Stimulated activated naive CD8-positive, alpha-beta T cell treated with anti-CD3 and anti-CD28 coated beads, Interleukin-15, amount 100 ng/mL, for 72 hours (primary cell): ENCODE measurements at regions not wholly inside any gene's neighbourhood (a gene's known extent, or its start where the extent isn't known, plus 50 kb on each side); places are given as distances from the start of the nearest gene placed in this dataset.
A peak's percentile ranks its signal among the peaks of the same experiment; 100 is the strongest.
"Not testable (repeated sequence)": the region's sequence is repeated elsewhere in the genome, so short reads cannot be mapped to it uniquely, and the experiment has no call there.

Experiments
- ATAC-seq: fragments of 150-1000 bp; cut with Tn5 transposase; 2 replicates; pipeline ENCODE4 v1.10.0; 2021; ENCODE audit warnings: mild to moderate bottlenecking, moderate library complexity
- DNase-seq, 2 donors: peaks; one replicate each; pipeline ENCODE4 v3.0.0; 2021 to 2022
- H3K27ac Mint-ChIP-seq, 2 donors: one replicate each; pipeline ENCODE4 v1.8.0; 2022; ENCODE audit warnings: mild to moderate bottlenecking in 2 of 2, mixed read lengths in 2 of 2, moderate library complexity in 2 of 2
- H3K27me3 Mint-ChIP-seq: one replicate; pipeline ENCODE4 v1.8.0; 2022; ENCODE audit warnings: mixed read lengths
- H3K4me1 Mint-ChIP-seq: one replicate; pipeline ENCODE4 v1.8.0; 2022; ENCODE audit warnings: mild to moderate bottlenecking, mixed read lengths
- H3K4me3 Mint-ChIP-seq, 2 donors: one replicate each; pipeline ENCODE4 v1.8.0; 2022; ENCODE audit warnings: mild to moderate bottlenecking in 2 of 2, mixed read lengths in 2 of 2, moderate library complexity in 1 of 2
- H3K9me3 Mint-ChIP-seq, 2 donors: one replicate each; pipeline ENCODE4 v1.8.0; 2022; ENCODE audit warnings: mixed read lengths in 2 of 2

- DNase-seq (no peak), ATAC-seq (no peak)
- no peaks in the 10 kb centered on the region for H3K9me3 Mint-ChIP-seq
- H3K27ac Mint-ChIP-seq, result no peak overlapping the region
- no peak overlapping the region for H3K4me3 Mint-ChIP-seq
- H3K27me3 Mint-ChIP-seq, result no peaks in the 10 kb centered on the region
- H3K4me1 Mint-ChIP-seq, result peaks cover 30% of the 10 kb centered on the region
Observed at GRCh38 chrY:3037471-3037870, 102.3 kb downstream of the ZFY start.

DNA sequence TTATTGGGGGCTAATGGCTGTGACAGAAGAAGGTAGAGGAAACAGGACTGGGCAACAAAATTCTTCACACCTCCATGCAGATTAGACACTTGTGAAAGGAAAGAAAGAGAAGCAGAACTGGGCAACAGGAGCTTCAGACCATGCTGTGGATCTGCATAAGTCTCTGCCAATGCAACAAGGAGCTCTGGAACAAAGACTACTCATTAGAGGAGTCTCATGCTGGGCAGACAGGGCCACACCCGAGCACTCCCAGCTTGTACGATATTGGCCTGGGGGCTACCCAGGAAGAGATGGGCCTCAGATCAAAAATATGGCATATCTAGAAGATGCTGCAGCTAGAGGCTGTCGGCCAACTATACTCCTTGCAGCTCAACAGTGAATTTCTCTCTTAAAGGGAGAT, 105.2 kb downstream of the ZFY start:
- no peak overlapping the region for H3K27ac Mint-ChIP-seq

DNA sequence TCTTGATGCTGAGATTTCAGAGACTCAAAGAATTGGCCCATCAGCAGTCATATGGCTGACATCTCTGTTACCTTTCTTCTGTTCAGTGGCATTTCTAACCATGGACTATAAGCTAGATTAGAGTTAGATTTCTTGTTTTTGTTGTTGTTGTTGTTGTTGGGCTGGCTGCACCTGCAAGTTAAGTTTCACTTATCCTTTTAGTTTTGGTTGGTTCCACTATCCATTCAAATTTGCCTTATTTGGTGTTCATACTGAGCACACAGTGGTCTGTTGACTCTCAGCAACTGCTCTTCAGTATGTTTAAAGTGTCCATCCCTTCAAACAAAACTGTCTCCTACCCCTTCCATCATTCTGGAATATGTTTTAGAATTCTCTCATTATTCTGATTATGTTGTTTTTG, 106.8 kb downstream of the ZFY start:
- DNase-seq, result no peak
- no peaks in the 10 kb centered on the region for H3K9me3 Mint-ChIP-seq
- H3K27ac Mint-ChIP-seq, result no peak overlapping the region
- H3K4me1 Mint-ChIP-seq, result peaks cover 9% of the 10 kb centered on the region
- H3K4me3 Mint-ChIP-seq, result no peak overlapping the region
- no peak for ATAC-seq
- no peaks in the 10 kb centered on the region for H3K27me3 Mint-ChIP-seq

More for the DNA sequence above, 105.2 kb downstream of the ZFY start:
- H3K4me1 Mint-ChIP-seq, result peaks cover 11% of the 10 kb centered on the region
- ATAC-seq (peak; percentile 33), DNase-seq (no peak)
- no peak overlapping the region for H3K4me3 Mint-ChIP-seq
- H3K27me3 Mint-ChIP-seq, result no peaks in the 10 kb centered on the region
- H3K9me3 Mint-ChIP-seq, result no peaks in the 10 kb centered on the region

DNA sequence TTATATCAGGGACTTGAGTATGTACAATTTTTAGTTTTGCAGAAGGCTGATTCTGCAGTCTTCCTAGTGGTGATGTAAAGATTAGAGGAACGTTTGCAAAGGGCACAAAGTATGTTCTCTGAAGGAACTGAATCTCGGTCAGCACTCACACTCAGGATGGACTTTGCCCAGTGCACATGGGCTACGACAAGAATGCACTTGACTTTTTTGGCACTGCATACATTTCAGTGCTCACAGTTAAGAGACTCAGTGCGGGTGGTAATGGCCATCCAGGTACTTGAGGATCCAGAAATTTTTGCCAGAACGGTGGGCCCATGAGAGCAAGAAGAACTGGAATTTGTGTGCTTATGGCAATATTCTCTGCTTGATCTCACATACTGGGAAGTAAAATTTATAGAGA, 107.7 kb downstream of the ZFY start:
- DNase-seq, result no peak
- Mint-ChIP-seq H3K27me3 (no peaks in the 10 kb centered on the region), H3K4me3 (no peak overlapping the region), H3K9me3 (no peaks in the 10 kb centered on the region), H3K27ac (no peak overlapping the region), H3K4me1 (peaks cover 8% of the 10 kb centered on the region)
- no peak for ATAC-seq

DNA sequence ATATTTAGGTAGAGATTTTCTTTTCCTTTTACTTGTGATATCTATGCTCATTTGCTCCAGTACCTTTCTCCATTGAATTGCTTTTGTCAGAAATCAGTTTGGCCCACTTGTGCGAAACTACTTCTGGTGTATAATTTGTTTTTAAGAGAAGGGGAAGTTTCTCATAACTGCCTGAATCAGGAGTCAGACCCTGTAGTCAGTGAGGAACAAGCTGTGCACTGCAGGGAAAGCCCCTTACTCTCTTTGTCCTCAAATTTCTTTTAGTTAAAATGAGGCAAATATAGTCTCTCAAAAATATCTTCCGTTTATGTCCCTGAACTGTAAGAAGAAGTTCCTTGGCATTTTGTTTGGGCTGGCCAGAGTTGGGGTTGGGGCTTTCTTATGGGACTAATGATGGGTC, 109.9 kb downstream of the ZFY start:
- ATAC-seq, result no peak
- Mint-ChIP-seq H3K4me3 (no peak overlapping the region), H3K4me1 (peaks cover 8% of the 10 kb centered on the region), H3K9me3 (peaks cover 0 to 5% of the 10 kb centered on the region in 2 donors), H3K27me3 (no peaks in the 10 kb centered on the region), H3K27ac (peak overlapping the region in 1 of 2 donors; percentile 48)
- no peak for DNase-seq

- H3K9me3 Mint-ChIP-seq, H3K4me3 Mint-ChIP-seq: not testable (repeated sequence)
Observed at GRCh38 chrY:3055496-3055895, 120.3 kb downstream of the ZFY start.

DNA sequence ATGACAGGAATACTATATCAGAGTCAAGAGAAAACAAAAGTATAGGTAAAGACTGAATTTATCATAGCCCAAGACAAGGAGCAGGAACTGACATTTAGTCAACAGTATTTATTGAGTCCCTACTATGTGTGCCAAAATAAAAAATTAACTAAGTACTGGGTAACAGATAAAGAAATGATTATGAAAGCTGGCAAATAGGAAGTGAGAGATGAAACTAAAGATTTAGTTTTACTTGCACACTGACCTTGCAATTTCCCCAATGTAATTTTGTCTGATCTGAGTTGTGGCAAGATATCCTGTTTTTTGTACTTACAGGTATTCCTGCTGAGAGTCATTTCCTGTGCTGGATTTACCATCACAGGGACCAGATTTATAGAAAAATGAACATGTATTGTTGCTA, 123.2 kb downstream of the ZFY start:
- not testable (repeated sequence) for H3K9me3 Mint-ChIP-seq, H3K27ac Mint-ChIP-seq, H3K27me3 Mint-ChIP-seq, H3K4me3 Mint-ChIP-seq, ATAC-seq, DNase-seq, H3K4me1 Mint-ChIP-seq

More at GRCh38 chrY:3055496-3055895, 120.3 kb downstream of the ZFY start:
- not testable (repeated sequence) for ATAC-seq, DNase-seq, H3K27ac Mint-ChIP-seq, H3K4me1 Mint-ChIP-seq, H3K27me3 Mint-ChIP-seq

GRCh38 chrY:3060671-3061070, 125.5 kb downstream of the ZFY start:
- H3K4me1 Mint-ChIP-seq, H3K9me3 Mint-ChIP-seq, H3K27ac Mint-ChIP-seq, H3K4me3 Mint-ChIP-seq, ATAC-seq, DNase-seq, H3K27me3 Mint-ChIP-seq: not testable (repeated sequence)

DNA sequence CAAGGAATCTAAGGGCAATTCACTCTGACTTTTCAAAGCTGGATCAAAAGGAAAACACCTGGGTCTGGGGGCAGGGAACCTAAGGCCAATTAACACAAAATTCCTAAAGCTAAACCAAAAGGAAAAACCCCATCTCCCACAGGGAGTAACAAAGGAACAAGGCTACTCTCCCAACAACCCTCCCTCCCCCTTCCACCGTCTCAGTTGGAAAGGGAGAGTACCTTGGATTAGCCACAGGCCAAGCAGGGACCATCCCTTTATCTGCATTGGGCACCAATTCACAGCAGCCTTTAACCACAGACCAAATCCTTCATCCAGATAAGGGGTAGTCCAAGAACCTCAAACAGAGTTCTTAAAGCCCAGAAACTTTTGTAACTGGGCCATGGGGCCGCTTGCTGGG, 153.0 kb downstream of the ZFY start:
- ATAC-seq, H3K4me3 Mint-ChIP-seq, H3K9me3 Mint-ChIP-seq, H3K27me3 Mint-ChIP-seq, DNase-seq, H3K4me1 Mint-ChIP-seq, H3K27ac Mint-ChIP-seq: not testable (repeated sequence)

GRCh38 chrY:3108674-3109073, 173.5 kb downstream of the ZFY start:
- not testable (repeated sequence) for H3K27ac Mint-ChIP-seq, H3K4me3 Mint-ChIP-seq, ATAC-seq, H3K4me1 Mint-ChIP-seq, H3K9me3 Mint-ChIP-seq, H3K27me3 Mint-ChIP-seq, DNase-seq

DNA sequence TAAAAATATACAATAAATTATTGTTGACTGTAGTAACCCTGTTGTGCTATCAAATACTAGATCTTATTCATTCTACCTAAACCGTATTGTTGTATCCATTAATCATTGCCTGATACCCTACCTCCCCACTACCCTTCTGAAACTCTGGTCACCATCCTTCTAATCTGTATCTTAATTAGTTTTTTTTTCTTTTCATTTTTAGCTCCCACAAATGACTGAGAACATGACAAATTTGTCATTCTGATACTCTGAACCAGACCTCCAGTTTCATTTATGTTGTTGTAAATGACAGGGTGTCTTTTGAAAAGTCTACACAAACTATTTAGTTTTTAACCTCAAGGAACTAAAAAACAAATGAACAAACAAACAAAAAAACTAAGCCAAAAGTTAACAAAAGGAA, 185.1 kb downstream of the ZFY start:
- not testable (repeated sequence) for H3K9me3 Mint-ChIP-seq, H3K4me3 Mint-ChIP-seq

DNA sequence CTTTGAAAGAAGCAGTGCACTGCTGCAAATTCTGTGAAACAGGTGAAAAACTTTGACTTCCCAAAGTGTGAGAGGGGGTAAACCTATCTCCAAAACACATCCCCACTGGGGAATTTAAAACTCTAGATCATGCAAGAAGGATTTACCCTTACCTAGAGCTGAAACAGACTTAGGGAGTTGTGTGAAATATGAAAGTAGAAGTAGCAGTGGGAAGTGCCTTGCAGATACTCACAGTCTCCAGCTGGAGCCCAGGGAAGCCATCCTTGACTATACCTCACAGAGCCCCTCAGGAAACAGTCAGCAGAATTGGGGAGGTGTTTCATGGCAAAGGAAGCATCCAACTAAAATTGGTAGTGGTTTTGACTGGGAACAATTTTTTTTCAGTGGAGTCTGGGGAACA, 185.5 kb downstream of the ZFY start:
- H3K27me3 Mint-ChIP-seq, ATAC-seq, H3K4me3 Mint-ChIP-seq, DNase-seq, H3K4me1 Mint-ChIP-seq, H3K27ac Mint-ChIP-seq, H3K9me3 Mint-ChIP-seq: not testable (repeated sequence)

More for the DNA sequence above, 185.1 kb downstream of the ZFY start:
- H3K4me1 Mint-ChIP-seq, DNase-seq, H3K27me3 Mint-ChIP-seq: not testable (repeated sequence)
- peak; percentile 56 for ATAC-seq
- peak overlapping the region in 1 of 2 donors; percentile 92 for H3K27ac Mint-ChIP-seq

DNA sequence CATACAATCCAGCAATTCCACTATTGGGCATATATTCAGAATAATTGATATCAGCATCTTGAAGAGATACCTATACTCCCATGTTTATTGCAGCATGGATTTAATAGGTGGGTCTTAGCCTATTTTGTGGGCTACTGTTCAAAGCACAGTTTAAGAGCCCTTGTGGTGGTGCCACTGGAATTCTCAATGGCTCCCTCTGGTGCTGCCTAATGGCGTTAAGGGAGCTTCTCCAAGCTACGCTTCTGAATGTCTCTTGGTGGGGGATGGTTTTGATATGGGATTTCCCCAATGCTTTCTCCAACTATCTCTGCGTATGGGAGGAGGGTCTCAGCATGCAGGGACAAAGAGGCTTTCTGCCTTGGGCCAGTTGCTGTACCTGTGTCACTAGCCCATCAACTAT, 188.3 kb downstream of the ZFY start:
- ATAC-seq, H3K4me1 Mint-ChIP-seq, DNase-seq, H3K27ac Mint-ChIP-seq, H3K27me3 Mint-ChIP-seq, H3K9me3 Mint-ChIP-seq, H3K4me3 Mint-ChIP-seq: not testable (repeated sequence)

- H3K27me3 Mint-ChIP-seq, H3K27ac Mint-ChIP-seq, H3K4me1 Mint-ChIP-seq, DNase-seq, H3K9me3 Mint-ChIP-seq, H3K4me3 Mint-ChIP-seq, ATAC-seq: not testable (repeated sequence)
Observed at GRCh38 chrY:3171074-3171473, 235.9 kb downstream of the ZFY start.

GRCh38 chrY:3195035-3195434, 259.9 kb downstream of the ZFY start:
- not testable (repeated sequence) for H3K27ac Mint-ChIP-seq, ATAC-seq, H3K4me1 Mint-ChIP-seq, H3K4me3 Mint-ChIP-seq, H3K27me3 Mint-ChIP-seq, H3K9me3 Mint-ChIP-seq, DNase-seq

DNA sequence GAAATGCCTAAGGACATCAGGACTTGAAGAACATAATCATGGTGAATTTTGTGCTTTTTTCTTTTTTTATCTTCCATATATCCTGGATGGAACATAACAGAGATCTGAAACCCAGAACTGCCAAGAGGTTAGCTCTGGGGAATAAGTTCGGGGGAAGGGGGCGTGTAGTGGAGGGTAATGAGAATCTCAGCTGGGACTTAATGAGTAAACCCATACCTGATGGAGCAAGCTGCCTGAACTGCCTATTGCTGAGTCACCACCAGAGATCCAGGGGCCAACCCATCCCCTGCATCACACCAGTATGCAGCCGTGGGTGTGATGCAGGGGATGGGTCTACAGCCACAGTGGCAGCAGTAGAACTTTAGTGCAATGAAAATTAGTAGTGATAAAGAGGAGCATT, 267.1 kb downstream of the ZFY start:
- ATAC-seq, H3K27me3 Mint-ChIP-seq, H3K27ac Mint-ChIP-seq, H3K9me3 Mint-ChIP-seq, H3K4me3 Mint-ChIP-seq, DNase-seq, H3K4me1 Mint-ChIP-seq: not testable (repeated sequence)

DNA sequence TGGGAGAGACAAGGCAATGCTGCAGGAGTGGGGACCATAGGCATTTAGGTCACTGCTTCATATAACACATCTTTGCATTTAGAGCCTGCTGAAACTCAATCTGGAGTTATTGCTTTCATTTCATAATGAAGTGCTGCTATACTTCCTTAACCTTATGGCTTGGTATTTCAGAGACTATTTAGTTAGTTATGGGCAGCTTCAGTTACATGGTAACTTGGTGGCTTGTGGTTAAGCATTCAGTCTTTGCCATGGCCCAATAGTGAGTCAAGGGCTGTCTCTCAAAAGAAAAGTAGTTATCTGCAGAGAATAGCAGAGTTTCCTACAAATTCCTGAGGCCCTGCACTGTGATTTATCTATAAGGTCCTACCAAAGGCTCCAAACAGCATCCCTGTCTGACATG, 271.6 kb downstream of the ZFY start:
- H3K27me3 Mint-ChIP-seq, DNase-seq, H3K9me3 Mint-ChIP-seq, ATAC-seq, H3K4me1 Mint-ChIP-seq, H3K4me3 Mint-ChIP-seq, H3K27ac Mint-ChIP-seq: not testable (repeated sequence)
